NCI-H2107 treated with DMSO at 0.1 percent for 48 hours (cell line): ENCODE measurements at regions not wholly inside any gene's neighbourhood (a gene's known extent, or its start where the extent isn't known, plus 50 kb on each side); places are given as distances from the start of the nearest gene placed in this dataset.

ENCODE experiments used
- DNase-seq: peaks from one replicate; lab custom pipeline; 2025; ENCODE audit not compliant: unreplicated experiment; lab: John Stamatoyannopoulos, UW

- no peak for DNase-seq
These were observed 118.9 kb downstream of the IRS1 start for GRCh38 chr2:226680719-226681118.

- DNase-seq = no peak
These were observed 120.1 kb downstream of the IRS1 start for GRCh38 chr2:226679389-226680065.

- no peak for DNase-seq
These were observed 121.2 kb downstream of the IRS1 start for GRCh38 chr2:226678422-226678821.

GRCh38 chr2:226677080-226677479 lies 122.5 kb downstream of the IRS1 start:
- no peak for DNase-seq

- DNase-seq = no peak
These were observed 123.0 kb downstream of the IRS1 start for GRCh38 chr2:226676618-226677017.

GRCh38 chr2:226674123-226674522 lies 125.5 kb downstream of the IRS1 start:
- DNase-seq = no peak

GRCh38 chr2:226673314-226673723 lies 126.3 kb downstream of the IRS1 start:
- no peak for DNase-seq

- DNase-seq = no peak
These were observed 128.4 kb downstream of the IRS1 start for GRCh38 chr2:226671141-226671676.

GRCh38 chr2:226669905-226670304 lies 129.7 kb downstream of the IRS1 start:
- no peak for DNase-seq

GRCh38 chr2:226669249-226669648 lies 130.4 kb downstream of the IRS1 start:
- DNase-seq = no peak

- DNase-seq = no peak
These were observed 131.9 kb downstream of the IRS1 start for GRCh38 chr2:226667736-226668135.

GRCh38 chr2:226665306-226665831 lies 134.3 kb downstream of the IRS1 start:
- DNase-seq = no peak

- no peak for DNase-seq
These were observed 135.0 kb downstream of the IRS1 start for GRCh38 chr2:226664661-226665060.

GRCh38 chr2:226664140-226664539 lies 135.5 kb downstream of the IRS1 start:
- no peak for DNase-seq

- no peak for DNase-seq
These were observed 137.7 kb downstream of the IRS1 start for GRCh38 chr2:226661789-226662545.

GRCh38 chr2:226660526-226660925 lies 139.1 kb downstream of the IRS1 start:
- DNase-seq = no peak

GRCh38 chr2:226660124-226660523 lies 139.5 kb downstream of the IRS1 start:
- no peak for DNase-seq

GRCh38 chr2:226659410-226659809 lies 140.2 kb downstream of the IRS1 start:
- no peak for DNase-seq

- DNase-seq = no peak
These were observed 141.1 kb downstream of the IRS1 start for GRCh38 chr2:226658555-226658954.

GRCh38 chr2:226657340-226658053 lies 142.1 kb downstream of the IRS1 start:
- DNase-seq = no peak

- DNase-seq = no peak
These were observed 143.3 kb downstream of the IRS1 start for GRCh38 chr2:226656367-226656766.
